ENCODE measurements at regions not wholly inside any gene's neighbourhood (a gene's known extent, or its start where the extent isn't known, plus 50 kb on each side); places are given as distances from the start of the nearest gene placed in this dataset.

DNA sequence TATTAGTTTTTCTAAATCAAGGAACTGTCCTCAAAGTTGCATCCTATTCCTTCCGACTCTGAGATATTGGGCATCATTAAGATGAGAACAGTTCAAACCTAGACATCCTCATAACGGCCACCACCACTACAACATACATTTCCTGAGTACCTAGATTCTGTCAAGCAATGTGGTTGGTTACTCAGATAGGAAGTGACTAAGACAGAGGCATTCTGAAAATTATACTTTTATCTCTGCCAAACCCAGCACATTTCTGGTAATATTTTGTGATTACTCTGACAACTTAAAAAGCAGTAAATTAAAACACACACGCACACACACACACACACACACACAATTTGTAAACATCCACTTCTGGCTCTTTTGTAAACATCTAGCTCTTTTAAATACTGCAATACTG lies 291.2 kb upstream of the MEOX2 start:
- TF ChIP-seq, protein P1, sequence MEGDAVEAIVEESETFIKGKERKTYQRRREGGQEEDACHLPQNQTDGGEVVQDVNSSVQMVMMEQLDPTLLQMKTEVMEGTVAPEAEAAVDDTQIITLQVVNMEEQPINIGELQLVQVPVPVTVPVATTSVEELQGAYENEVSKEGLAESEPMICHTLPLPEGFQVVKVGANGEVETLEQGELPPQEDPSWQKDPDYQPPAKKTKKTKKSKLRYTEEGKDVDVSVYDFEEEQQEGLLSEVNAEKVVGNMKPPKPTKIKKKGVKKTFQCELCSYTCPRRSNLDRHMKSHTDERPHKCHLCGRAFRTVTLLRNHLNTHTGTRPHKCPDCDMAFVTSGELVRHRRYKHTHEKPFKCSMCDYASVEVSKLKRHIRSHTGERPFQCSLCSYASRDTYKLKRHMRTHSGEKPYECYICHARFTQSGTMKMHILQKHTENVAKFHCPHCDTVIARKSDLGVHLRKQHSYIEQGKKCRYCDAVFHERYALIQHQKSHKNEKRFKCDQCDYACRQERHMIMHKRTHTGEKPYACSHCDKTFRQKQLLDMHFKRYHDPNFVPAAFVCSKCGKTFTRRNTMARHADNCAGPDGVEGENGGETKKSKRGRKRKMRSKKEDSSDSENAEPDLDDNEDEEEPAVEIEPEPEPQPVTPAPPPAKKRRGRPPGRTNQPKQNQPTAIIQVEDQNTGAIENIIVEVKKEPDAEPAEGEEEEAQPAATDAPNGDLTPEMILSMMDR (IDR thresholded peaks at IDR 0.05), result no peak
- TF ChIP-seq POLR2A (IDR thresholded peaks at IDR 0.05), result no peak

Measured in tibial nerve (tissue), 3 donors.